Progenitor cell of endocrine pancreas (in vitro differentiated cells): ENCODE measurements at regions not wholly inside any gene's neighbourhood (a gene's known extent, or its start where the extent isn't known, plus 50 kb on each side); places are given as distances from the start of the nearest gene placed in this dataset.

Source experiments
- DNase-seq: peaks from one replicate; pipeline ENCODE4 v3.0.0; 2021; ENCODE audit warnings: low spot score; ENCODE audit not compliant: unreplicated experiment
- H3K27ac Mint-ChIP-seq: 2 replicates; pipeline ENCODE4 v1.8.0; 2021; ENCODE audit warnings: mild to moderate bottlenecking, moderate library complexity, mixed read lengths
- H3K27me3 Mint-ChIP-seq: 2 replicates; pipeline ENCODE4 v1.8.0; 2021; ENCODE audit warnings: mixed read lengths
- H3K36me3 Mint-ChIP-seq: 2 replicates; pipeline ENCODE4 v1.8.0; 2022; ENCODE audit warnings: mixed read lengths; ENCODE audit not compliant: insufficient read depth
- H3K4me1 Mint-ChIP-seq: 2 replicates; pipeline ENCODE4 v1.8.0; 2021; ENCODE audit warnings: low read depth, mixed read lengths
- H3K4me3 Mint-ChIP-seq: 2 replicates; pipeline ENCODE4 v1.8.0; 2021; ENCODE audit warnings: low read depth, mild to moderate bottlenecking, moderate library complexity, mixed read lengths
- H3K9me3 Mint-ChIP-seq: 2 replicates; pipeline ENCODE4 v1.8.0; 2021; ENCODE audit warnings: low read depth, mixed read lengths
- TF ChIP-seq, protein P1 (sequence below): fragments of 200-600 bp; sonication (generic); IDR thresholded peaks from one replicate; pipeline ENCODE4 v1.5.0; 2021; ENCODE audit warnings: antibody characterized with exemption, mild to moderate bottlenecking; ENCODE audit not compliant: unreplicated experiment

DNA sequence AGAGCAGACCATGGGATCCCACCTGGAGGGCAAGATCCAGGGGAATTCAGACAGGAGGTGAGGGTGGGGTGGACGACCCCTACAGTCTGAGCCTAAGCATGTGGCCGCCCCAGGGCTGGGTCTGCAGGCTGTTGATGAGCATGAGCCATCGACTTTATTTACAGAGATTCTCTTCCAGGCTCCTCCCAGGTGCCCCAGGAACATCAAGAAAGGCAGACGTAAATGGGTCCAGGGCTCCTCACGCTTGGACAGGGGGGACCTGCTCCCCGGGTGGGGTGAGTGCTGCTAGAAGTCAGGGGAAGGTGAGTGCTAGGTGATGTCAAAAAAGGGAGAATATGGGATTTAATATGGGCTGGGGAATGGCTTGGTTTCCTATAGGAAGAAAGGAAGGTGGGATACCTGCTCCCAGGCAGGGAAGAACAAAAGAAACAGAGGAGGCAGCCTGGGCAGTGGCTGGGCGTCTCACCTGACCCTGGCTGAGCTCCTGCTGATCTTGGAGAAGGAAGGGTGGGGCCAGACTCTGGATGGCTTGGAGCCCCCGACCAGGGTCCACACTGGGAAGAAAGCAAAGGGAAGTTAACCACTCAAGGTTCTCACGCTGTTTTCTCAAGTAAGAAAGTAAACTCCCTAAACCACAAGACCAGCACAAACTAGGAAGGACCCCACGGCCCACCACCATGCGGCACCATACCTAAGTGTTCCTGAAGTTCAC is 162.1 kb upstream of the SHH start:
- Mint-ChIP-seq H3K27me3 (peaks cover 79% of the 10 kb centered on the region), H3K9me3 (no peaks in the 10 kb centered on the region), H3K4me3 (no peak overlapping the region), H3K4me1 (no peaks in the 10 kb centered on the region), H3K27ac (no peak overlapping the region), H3K36me3 (no peaks in the 10 kb centered on the region)
- TF ChIP-seq, protein P1, sequence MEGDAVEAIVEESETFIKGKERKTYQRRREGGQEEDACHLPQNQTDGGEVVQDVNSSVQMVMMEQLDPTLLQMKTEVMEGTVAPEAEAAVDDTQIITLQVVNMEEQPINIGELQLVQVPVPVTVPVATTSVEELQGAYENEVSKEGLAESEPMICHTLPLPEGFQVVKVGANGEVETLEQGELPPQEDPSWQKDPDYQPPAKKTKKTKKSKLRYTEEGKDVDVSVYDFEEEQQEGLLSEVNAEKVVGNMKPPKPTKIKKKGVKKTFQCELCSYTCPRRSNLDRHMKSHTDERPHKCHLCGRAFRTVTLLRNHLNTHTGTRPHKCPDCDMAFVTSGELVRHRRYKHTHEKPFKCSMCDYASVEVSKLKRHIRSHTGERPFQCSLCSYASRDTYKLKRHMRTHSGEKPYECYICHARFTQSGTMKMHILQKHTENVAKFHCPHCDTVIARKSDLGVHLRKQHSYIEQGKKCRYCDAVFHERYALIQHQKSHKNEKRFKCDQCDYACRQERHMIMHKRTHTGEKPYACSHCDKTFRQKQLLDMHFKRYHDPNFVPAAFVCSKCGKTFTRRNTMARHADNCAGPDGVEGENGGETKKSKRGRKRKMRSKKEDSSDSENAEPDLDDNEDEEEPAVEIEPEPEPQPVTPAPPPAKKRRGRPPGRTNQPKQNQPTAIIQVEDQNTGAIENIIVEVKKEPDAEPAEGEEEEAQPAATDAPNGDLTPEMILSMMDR: no peak
- DNase-seq: no peak

DNA sequence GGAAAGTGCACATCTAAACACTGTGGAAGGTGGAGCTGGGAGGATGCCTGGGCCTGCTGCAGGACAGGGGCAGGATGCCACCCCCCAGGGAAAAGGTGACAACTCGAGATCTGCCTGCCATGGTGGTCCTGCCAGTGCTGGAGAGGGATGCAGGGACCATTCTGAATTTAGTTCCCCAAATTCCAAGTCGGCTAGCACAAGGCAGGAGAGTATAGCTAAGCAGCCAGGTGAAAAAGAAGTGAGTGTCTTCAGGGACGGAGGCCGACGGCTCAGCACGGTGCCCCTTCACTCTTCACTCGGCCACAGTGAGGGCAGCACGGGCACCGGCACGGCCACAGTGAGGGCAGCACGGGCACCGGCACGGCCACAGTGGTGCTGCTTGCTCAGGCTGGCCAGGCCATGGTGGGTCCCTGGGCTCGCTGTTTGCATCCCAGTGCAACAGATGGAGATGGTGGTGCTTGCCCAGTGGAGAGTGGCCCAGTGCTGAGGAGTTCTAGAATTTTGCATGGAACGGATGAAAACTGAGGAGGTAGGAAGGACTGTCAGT is 161.3 kb upstream of the SHH start:
- Mint-ChIP-seq H3K36me3 (no peaks in the 10 kb centered on the region), H3K4me1 (no peaks in the 10 kb centered on the region), H3K9me3 (no peaks in the 10 kb centered on the region), H3K4me3 (no peak overlapping the region), H3K27ac (no peak overlapping the region), H3K27me3 (peaks cover 77% of the 10 kb centered on the region)
- no peak for DNase-seq
- TF ChIP-seq, protein P1: no peak

GRCh38 chr7:155972651-155973390 is 160.6 kb upstream of the SHH start:
- TF ChIP-seq, protein P1: no peak
- Mint-ChIP-seq H3K27me3 (peaks cover 70% of the 10 kb centered on the region), H3K9me3 (no peaks in the 10 kb centered on the region), H3K36me3 (no peaks in the 10 kb centered on the region), H3K27ac (no peak overlapping the region), H3K4me1 (no peaks in the 10 kb centered on the region), H3K4me3 (no peak overlapping the region)
- no peak for DNase-seq

GRCh38 chr7:155972247-155972646 is 160.0 kb upstream of the SHH start:
- Mint-ChIP-seq H3K27ac (no peak overlapping the region), H3K27me3 (peaks cover 70% of the 10 kb centered on the region), H3K4me1 (no peaks in the 10 kb centered on the region), H3K36me3 (no peaks in the 10 kb centered on the region), H3K9me3 (no peaks in the 10 kb centered on the region), H3K4me3 (no peak overlapping the region)
- DNase-seq: no peak
- TF ChIP-seq, protein P1: no peak

- Mint-ChIP-seq H3K4me3 (no peak overlapping the region), H3K27ac (no peak overlapping the region), H3K9me3 (no peaks in the 10 kb centered on the region), H3K27me3 (peaks cover 66% of the 10 kb centered on the region), H3K36me3 (no peaks in the 10 kb centered on the region), H3K4me1 (no peaks in the 10 kb centered on the region)
- TF ChIP-seq, protein P1: no peak
- no peak for DNase-seq
Observed at GRCh38 chr7:155971180-155971770, 159.0 kb upstream of the SHH start.
